ENCODE measurements at regions not wholly inside any gene's neighbourhood (a gene's known extent, or its start where the extent isn't known, plus 50 kb on each side); places are given as distances from the start of the nearest gene placed in this dataset.
"Not testable (repeated sequence)": the region's sequence is repeated elsewhere in the genome, so short reads cannot be mapped to it uniquely, and the experiment has no call there.

DNA sequence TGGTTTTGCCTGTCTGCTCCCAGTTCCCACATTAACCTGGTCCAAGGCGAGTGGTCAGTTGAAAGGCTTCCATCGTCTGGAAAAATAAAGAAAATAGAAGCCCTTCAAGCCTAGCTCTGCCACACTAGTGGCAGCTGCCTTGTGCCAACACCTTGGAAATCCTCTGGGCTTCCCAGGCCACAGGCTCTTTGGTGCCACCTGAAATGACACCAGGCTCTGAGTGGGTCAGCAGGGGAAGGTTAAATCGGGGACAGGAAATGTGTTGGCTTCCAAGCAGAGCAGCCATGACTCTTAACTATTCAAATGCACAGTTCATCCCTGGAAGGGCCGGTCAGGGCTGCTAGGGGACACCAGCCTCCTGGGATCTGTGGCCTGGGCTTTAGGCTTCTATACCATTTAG, 558.7 kb downstream of the MATN1 start:
- DNase-seq, result no peak

DNA sequence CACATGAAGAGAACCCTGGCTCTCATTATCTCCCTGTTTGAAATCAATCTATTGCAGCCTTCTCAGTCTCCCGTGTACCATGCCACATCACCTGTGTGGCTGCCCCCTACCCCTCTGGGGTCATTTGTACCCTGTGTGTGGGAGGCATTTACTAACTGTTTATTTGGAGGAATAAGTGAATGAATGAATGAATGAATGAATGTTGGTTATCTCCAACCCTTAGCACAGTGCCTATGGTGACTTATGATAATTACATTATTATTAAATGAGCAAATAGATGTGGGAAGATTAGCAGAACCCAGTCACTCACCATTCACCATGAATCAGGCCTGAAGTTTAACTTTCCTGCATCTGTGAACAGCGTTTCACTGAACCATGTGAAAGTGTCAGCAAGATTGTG, 560.8 kb downstream of the MATN1 start:
- no peak for DNase-seq

DNA sequence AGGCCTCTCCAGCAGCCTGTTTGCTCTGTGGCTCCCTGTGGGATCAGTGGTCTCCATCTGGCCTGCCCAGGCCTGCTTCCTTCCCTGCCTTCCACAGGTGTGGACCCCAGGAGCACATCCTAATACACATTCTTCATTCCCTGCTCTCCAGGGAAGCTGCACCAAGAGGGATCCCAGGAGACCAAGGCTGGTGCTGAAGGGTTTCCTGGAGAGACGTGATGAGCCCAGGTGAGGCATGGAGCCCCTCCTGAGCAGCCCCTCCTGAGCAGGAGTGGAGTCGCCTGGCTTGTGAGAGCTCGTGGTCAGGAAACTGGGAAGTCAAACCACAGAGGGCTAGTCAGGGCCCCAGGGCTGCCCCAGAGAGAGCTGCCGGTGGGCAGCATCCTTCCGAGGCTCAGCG, 561.4 kb downstream of the MATN1 start:
- DNase-seq, result no peak

DNA sequence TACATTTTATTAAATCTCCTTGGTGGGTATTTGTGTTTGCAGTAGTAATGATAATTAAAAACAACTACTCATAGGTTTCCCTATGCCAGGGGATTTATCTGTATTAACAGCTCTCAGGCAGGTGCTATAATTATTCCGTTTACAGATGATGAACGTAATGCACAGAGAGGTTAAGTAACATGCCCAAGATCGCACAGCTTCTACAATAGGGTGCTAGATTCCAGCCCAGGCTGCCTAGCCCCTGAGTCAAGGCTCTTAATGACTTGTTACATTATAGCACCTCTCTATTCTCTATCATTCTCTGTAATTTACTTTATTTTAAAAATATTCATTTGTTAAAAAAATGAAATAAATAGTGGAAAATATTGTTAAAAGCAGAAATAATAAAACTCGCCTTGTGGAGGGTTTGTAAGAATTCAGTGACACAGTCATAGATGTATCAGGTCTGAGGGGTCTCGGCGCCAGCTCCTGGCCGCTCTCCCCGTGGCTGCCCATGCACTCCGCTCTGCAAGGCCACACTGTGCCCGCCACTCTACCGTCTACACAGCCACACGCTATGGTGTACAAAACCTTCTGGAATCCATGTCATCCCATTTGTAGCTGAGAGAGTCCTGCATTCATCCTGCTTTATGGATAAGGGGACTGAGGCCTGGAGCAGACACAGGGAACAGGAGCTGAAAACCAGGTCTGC, 562.2 kb downstream of the MATN1 start:
- no peak for DNase-seq

DNA sequence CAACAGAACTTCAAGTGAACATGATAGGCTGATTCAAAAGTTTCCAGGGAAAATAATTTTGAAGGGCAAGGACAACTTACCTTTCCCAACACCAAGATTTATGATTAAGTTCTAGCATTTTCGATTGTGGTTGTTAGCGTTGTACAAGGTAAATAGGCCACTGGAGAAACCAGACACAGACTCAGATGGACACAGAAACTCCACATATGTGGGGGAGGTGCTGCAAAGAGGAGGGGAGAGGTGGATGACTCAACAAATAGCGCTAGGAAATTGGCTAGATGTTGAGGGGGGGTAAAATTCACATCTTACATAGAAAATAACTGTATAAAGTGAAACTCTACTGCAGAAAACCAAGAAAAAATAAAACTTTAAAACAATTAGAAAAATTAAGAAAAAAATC, 564.4 kb downstream of the MATN1 start:
- no peak for DNase-seq

DNA sequence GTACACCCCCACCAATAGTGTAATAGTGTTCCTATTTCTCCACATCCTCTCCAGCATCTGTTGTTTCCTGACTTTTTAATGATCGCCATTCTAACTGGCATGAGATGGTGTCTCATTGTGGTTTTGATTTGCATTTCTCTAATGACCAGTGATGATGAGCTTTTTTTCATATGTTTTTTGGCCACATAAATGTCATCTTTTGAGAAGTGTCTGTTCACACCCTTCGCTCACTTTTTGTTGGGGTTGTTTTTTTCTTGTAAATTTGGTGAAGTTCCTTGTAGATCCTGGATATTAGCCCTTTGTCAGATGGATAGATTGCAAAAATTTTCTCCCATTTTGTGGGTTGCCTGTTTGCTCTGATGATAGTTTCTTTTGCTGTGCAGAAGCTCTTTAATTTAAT, 567.7 kb downstream of the MATN1 start:
- not testable (repeated sequence) for DNase-seq

DNA sequence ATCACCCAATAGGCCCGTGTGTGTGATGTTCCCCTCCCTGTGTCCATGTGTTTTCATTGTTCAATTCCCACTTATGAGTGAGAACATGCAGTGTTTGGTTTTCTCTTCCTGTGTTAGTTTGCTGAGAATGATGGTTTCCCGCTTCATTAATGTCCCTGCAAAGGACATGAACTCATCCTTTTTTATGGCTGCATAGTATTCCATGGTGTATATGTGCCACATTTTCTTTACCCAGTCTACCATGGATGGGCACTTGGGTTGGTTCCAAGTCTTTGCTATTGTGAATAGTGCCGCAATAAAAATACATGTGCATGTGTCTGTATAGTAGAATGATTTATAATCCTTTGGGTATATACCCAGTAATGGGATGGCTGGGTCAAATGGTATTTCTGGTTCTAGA, 568.1 kb downstream of the MATN1 start:
- DNase-seq, result not testable (repeated sequence)

DNA sequence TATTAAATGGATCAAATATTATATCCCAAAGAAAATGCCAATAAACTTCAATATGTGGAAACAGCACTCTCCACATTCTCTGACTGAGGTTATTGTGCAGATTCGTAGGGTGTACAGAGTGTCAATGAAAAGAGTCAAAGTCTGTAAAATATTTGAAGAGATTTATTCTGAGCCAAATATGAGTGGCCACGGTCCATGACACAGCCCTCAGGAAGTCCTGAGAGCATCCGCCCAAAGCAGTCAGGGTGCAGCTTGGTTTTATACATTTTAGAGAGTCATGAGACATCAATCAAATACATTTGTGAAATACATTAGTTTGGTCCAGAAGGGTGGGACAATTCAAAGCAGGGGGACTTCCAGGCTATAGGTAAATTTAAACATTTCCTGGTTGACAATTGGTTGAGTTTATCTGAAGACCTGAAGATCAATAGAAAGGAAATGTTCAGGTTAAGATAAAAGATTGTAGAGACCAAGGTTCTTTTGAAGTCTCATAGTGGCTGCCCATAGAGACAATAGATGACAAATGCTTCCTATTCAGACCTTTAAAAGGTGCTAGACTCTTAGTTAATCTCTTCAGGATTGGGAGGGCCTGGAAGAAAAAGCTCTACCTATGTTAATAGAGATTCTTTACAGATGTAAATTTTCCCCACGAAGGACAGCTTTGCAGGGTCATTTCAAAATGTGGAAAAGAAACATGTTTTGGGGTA, 569.5 kb downstream of the MATN1 start:
- DNase-seq, result no peak

DNA sequence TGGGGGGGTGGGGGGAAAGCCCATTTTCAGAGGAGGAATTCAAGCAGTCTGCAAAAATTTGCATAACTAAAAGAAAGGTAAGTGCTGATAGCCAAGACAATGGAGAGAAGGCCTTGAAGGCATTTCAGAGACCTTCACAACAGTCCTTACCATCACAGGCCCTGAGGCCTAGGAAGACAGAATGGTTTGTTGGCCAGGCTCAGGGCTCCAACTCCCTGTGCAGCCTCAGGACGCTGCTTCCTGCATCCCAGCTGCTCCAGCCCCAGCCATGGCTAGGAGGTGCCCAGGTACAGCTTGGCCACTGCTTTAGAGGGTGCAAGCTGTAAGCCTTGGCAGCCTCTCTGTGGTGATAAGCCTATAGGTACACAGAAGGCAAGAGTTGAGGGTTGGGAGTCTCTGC, 571.6 kb downstream of the MATN1 start:
- no peak for DNase-seq

DNA sequence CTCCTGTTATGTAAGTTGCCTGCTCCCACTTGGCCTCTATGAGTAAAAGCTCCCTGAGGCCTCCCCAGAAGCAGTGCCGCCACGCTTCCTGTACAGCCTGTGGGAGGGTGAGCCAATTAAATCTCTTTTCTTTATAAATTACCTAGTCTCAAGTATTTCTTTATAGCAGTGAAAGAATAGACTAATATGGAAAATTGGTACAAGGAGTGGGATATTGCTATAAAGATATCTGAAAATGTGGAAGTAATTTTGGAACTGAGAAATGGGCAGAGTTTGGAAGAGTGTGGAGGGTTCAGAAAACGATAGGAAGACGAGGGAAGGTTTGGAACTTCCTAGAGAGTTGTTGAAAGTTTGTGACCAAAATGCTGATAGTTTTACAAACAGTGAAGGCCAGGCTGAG, 572.3 kb downstream of the MATN1 start:
- DNase-seq, result no peak

DNA sequence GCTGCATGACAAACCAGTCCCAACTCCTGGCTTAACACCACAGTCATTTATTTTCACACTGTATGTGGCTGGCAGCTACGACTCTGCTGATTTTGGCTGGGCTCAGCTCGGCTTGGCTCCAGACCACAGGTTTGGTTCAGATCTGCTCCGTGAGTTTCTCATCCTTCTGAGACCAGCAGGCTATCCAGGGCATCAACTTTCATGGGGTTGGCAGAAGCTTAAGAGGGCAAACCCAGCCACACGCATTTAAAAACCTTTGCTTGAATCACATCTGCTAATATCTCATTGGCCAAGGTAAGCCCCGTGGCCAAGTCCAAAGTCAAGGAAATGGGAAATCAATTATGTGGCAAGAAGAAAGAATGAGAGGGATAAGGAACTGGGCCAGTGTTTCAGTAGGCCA, 574.2 kb downstream of the MATN1 start:
- no peak for DNase-seq

DNA sequence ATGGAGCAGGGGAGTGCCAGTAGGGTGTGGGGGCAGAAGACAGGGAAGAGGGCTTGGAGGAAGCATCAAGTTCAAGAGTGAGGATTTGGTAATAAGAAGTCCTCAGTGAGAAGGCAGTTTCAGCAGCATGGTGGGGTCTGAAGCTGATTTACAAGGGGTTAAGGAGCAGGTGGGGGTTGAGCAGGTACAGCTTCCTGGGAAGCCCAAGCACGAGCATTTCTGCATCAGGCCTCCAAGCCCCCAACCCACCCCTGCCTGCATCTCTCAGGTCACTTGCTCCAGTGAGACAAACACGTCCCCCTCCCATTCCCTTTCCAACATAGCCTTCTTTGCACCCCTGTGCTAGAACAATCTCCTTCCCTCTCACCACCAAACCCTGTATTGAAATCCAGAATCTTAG, 574.7 kb downstream of the MATN1 start:
- no peak for DNase-seq

DNA sequence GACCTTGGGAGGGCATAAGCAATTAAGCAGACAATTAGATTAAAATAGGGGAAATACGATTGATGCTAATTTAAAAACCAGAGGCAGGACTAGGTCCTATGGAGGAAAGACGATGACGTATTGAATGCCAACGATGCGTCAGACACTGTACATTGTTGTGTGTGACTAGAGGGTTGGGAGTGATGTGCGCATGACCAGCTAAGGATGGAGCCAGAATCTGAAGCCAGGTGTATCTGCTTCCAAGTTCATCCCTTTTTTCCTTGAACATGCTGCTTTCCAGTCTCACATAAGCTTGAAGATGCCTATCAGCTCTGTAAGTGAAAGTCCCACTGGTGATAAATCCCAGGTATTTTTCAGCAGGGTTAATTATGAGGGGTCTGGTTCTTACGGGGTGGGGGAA, 576.2 kb downstream of the MATN1 start:
- no peak for DNase-seq

DNA sequence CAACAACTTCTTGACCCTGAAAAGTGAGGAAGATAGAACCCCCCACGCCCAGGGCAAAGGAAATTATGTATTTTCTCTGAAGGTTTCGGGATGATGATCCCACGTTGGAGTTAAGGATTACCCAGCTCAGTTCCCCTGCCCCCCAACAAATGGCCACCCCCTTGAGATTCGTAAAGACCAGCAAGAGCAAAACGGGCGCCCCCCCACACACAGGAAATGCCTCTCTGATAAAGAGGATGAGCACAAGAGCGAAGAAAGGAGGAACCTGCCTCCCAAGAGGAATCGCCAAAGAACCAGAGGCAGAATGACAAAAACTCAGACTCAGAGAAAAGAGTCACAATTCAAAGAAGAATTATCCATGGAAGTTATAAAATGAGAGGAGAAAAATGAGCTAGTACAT, 576.9 kb downstream of the MATN1 start:
- DNase-seq, result no peak

DNA sequence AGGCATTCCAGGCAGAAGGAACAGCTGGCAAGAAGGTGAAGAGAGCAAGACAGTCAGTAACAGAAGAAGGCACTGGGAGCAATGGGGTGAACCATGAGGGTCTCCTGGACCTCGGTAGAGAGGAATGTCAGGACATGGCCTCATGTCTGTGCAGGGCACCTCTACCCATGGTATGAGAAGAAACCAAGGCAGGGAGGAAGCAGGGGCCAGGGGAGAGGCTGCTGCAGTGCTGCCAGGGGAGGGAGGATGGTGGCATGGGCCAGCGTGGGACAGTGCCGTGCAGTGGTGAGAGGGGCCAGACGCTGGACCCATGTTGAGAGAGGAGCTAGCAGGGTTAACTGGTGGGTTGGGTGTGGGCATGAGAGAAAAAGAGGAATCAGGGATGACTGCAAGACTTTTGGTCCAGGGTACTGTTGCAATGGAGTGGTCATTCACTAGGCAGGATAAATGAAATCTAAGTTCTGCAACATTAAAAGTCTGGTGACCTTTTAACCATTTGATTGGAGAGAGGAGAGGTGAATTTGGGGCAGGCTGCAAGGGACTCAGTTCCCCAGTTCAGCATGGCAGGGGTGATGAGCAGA, 577.6 kb downstream of the MATN1 start:
- no peak for DNase-seq

DNA sequence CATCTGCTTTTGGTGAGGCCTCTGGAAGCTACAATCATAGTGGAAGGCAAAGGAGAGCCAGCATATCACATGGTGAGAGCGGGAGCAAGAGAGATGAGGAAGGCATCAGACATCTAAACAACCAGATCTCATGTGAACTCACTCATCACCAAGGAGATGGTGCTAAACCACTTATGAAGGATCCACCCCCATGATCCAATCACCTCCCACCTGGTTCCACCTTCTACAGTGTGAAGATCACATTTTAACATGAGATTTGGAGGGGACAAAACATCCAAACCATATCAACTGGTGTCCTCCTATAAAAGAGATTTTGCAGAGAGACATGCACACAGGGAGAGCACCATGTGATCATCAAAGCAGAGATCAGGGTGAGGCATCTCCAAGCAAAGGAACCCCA, 578.6 kb downstream of the MATN1 start:
- DNase-seq, result no peak

DNA sequence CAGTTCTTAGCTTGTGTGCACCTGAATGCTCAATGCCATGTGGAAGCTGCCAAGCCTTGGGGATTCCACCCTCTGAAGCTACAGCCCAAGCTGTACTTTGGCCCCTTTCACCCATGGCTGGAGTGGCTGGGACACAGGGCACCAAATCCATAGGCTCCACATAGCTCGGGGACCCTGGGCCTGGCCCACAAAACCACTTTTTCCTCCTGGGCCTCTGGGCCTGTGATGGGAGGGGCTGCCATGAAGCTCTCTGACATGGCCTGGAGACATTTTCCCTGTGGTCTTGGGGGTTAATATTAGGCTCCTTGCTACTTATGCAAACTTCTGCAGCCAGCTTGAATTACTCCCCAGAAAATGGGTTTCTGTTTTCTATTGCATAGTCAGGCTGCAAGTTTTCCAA, 579.9 kb downstream of the MATN1 start:
- DNase-seq, result no peak

DNA sequence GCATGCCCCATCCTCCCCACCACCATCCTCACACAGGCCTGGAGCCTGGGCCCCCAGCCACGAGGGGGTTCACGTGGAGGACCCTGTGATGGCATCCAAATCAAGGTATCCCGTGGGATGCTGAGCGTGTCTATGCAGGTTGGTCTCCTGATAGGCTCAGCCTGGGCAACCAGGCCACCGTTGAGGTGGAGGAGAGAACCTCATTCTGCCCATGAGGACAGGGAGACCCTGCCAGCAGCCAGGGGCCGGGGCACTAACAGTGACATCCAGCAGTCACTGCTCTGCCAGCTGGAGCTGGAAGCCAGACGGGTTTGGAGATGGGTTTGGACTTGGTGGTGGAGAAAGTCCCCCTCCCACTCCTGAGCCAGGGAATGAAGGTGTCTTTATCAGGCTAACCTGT, 582.8 kb downstream of the MATN1 start:
- no peak for DNase-seq

DNA sequence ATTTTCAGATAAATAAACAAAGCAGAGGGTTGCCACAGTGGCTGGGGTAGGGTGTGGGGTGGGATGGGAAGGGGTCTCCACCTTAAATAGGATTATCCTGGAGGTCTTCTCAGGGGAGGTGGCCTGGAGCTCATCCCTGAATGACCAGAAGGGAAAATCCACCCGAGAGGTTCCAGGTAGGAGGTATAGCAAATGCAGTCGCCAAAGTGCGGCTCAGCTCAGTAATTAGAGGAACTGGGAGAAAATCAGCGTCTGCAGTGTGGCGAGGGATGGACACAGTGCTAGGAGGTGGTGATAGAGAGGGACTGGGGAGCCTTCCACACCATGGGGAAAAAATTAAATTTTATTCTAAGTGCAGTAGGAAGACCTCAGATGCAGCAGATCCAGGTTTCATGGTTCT, 584.5 kb downstream of the MATN1 start:
- no peak for DNase-seq

DNA sequence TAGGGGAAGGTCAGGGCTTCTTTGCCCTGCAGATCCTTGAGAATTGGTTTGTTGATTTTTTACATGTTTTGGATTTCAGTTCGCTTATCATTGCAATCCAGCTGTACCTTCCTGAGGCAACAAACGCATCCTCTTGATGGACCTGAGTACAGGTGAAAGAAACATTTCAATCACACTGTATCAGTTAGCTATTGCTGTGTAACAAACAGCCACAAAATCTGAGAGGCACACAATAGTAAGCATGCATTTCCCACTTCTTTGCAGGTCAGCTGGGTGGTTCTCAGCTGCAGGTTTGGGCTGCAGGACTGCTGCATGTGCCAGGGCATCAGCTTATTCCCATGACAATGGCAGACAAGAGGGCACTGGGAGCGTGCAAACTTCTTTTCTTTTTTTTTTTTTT, 586.4 kb downstream of the MATN1 start:
- DNase-seq, result no peak

DNA sequence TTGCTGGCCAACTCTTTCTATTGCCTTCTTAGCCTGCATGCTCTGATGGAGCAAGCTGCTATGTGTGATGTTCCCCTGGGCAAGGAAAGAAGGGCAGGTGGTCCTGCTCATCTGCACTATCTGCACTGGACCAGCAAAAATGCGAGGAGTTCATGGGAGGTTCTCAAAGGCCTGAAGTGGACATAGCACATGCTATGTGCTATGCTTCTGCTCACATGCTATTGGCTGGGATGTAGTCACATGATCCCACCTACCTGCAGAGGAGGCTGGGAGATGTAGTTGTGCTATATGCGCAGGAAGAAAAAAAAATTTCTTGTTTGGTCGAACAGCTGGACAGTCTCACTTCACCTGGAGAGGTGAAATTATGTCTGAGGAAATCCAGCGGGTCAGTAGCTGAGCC, 587.7 kb downstream of the MATN1 start:
- DNase-seq, result no peak

DNA sequence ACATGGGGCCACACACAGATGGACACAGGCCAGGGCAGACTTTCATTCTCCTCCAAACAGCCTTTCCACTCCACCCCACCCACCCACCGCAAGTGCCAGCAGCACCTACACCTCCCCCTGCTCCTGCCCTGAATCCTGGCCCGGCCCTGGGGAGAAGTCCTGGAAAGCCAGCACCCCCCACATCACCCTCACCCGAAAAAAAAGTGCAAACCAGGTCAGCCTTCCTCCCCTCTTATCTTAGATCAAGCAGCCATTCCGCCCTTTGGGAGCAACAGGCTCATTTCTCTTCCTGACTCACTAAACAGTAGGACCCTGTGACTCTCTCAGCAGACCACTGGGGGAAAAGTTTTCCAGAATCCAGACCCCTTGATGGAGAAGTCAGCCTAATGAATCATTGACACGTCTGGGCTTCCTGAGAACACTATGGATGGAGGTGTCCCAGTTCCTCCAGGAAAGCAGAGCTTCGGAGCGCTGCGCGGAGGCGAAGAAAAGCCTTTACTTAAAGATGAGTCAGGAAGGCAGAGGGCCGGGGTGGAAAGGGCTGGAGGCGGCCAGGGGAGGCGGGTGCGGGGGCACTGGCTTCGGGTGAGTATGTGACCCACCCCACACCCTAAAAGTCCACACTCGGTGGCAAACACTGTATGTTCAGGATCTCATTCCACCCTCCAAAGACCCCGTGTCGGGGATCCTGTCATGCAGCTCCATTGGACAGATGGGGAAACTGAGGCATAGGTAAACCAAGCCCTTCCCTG, 588.7 kb downstream of the MATN1 start:
- no peak for DNase-seq

DNA sequence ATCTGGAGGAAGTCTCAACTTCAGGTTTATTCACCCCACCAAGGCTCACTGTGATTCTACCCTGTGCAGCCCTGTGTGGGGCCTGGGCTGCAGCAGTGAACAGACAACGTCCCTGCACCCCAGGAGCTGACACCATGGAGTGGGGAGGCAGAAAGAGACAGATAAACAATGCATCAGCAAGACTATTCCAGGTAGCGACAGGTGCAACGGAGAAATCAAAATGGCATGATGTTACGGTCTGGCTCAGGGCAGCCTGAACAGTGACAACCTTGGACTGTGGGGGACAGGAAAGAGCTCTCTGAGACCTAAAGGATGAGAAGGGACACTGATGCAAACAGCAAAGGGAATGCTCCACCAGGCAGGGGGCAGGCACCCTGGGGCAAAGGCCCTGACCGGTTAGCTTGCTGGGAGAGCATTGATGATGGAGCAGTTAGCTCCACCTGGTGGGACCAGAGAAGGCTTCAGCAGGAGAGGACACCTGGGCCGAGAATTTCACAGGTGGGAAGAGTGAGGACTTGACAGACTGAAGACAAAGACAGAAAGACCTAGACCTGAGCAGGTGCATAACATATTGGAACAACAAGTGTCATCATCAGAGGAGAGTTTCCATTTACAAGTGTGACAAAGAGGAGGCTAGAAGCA, 589.9 kb downstream of the MATN1 start:
- DNase-seq, result no peak
